D721Med (cell line): ENCODE measurements at regions not wholly inside any gene's neighbourhood (a gene's known extent, or its start where the extent isn't known, plus 50 kb on each side); places are given as distances from the start of the nearest gene placed in this dataset.

Experiments used
- DNase-seq: peaks from one replicate; pipeline ENCODE4 v3.0.0; 2011; ENCODE audit warnings: low spot score; ENCODE audit not compliant: insufficient read length
- FAIRE-seq: peaks from 2 replicates; lab custom pipeline; 2011; peaks lifted over from hg19 to GRCh38; lab: Jason Lieb, UNC
- CTCF ChIP-seq: IDR thresholded peaks from 2 replicates; pipeline ENCODE4 v1.5.1; 2012; ENCODE audit warnings: mild to moderate bottlenecking, control low read depth; ENCODE audit not compliant: insufficient read depth; ENCODE audit errors: missing control alignments

GRCh38 chr4:62301500-62301899, 1101.4 kb downstream of the ADGRL3 start:
- no peak for TF ChIP-seq CTCF
- no peak for DNase-seq
- no peak for FAIRE-seq

- no peak for DNase-seq
- no peak for TF ChIP-seq CTCF
- FAIRE-seq, result no peak
Observed at GRCh38 chr4:62293551-62293950, 1093.4 kb downstream of the ADGRL3 start.

- DNase-seq, result no peak
- no peak for TF ChIP-seq CTCF
- no peak for FAIRE-seq
Observed at GRCh38 chr4:62292911-62293310, 1092.8 kb downstream of the ADGRL3 start.

- no peak for FAIRE-seq
Observed at GRCh38 chr4:62288808-62289541, 1088.8 kb downstream of the ADGRL3 start.

GRCh38 chr4:62285026-62285425, 1084.9 kb downstream of the ADGRL3 start:
- no peak for DNase-seq
- TF ChIP-seq CTCF, result no peak
- FAIRE-seq, result no peak

More at GRCh38 chr4:62288808-62289541, 1088.8 kb downstream of the ADGRL3 start:
- TF ChIP-seq CTCF, result no peak
- no peak for DNase-seq

GRCh38 chr4:62279689-62280088, 1079.6 kb downstream of the ADGRL3 start:
- no peak for TF ChIP-seq CTCF
- FAIRE-seq, result no peak

GRCh38 chr4:62275470-62275869, 1075.3 kb downstream of the ADGRL3 start:
- no peak for DNase-seq
- no peak for TF ChIP-seq CTCF
- no peak for FAIRE-seq

More at GRCh38 chr4:62279689-62280088, 1079.6 kb downstream of the ADGRL3 start:
- DNase-seq, result no peak
